Kidney (tissue), 13 donors: ENCODE measurements at regions not wholly inside any gene's neighbourhood (a gene's known extent, or its start where the extent isn't known, plus 50 kb on each side); places are given as distances from the start of the nearest gene placed in this dataset.

Experiments
- DNase-seq, 5 donors: peaks; one replicate each; pipeline ENCODE4 v3.0.0-alpha.2; 2013 to 2020
- FAIRE-seq: peaks from 2 replicates; lab custom pipeline; 2012; peaks lifted over from hg19 to GRCh38; lab: Jason Lieb, UNC
- H3K27ac ChIP-seq, 2 donors: one replicate each; pipeline ENCODE4 v1.7.0; 2013; ENCODE audit warnings: low read depth in 2 of 2, low read length in 2 of 2, inconsistent platforms in 1 of 2
- H3K27me3 ChIP-seq: one replicate; pipeline ENCODE4 v1.7.1; 2013; ENCODE audit warnings: low read length, inconsistent platforms; ENCODE audit not compliant: control insufficient read depth, insufficient read depth
- H3K36me3 ChIP-seq, 3 donors: one replicate each; pipeline versions ENCODE4 v1.7.0 to v1.7.1; 2013; ENCODE audit warnings: low read length in 3 of 3, control low read depth in 1 of 3, inconsistent platforms in 1 of 3; ENCODE audit not compliant: insufficient read depth in 3 of 3, control insufficient read depth in 2 of 3
- H3K4me1 ChIP-seq, 3 donors: one replicate each; pipeline versions ENCODE4 v1.7.0 to v1.7.1; 2013; ENCODE audit warnings: low read length in 3 of 3, inconsistent platforms in 1 of 3, low read depth in 1 of 3; ENCODE audit not compliant: control insufficient read depth in 2 of 3, insufficient read depth in 2 of 3
- H3K4me3 ChIP-seq, 3 donors: one replicate each; pipeline versions ENCODE4 v1.7.0 to v1.8.1; 2013; ENCODE audit warnings: low read length in 3 of 3, control low read depth in 1 of 3, inconsistent platforms in 1 of 3
- H3K9ac ChIP-seq, 3 donors: one replicate each; pipeline versions ENCODE4 v1.7.0 to v1.7.1; 2013; ENCODE audit warnings: low read length in 3 of 3, control low read depth in 1 of 3, inconsistent platforms in 1 of 3
- H3K9me3 ChIP-seq, 3 donors: one replicate each; pipeline versions ENCODE4 v1.7.0 to v1.7.1; 2013; ENCODE audit warnings: low read length in 3 of 3, control low read depth in 1 of 3, inconsistent platforms in 1 of 3; ENCODE audit not compliant: control insufficient read depth in 2 of 3, insufficient read depth in 1 of 3
- intact Hi-C: fragments of 100-400 bp; cut with DNase I; formaldehyde crosslinking; loops from one replicate; pipeline ENCODE4 v1.11.1; 2022
- TF ChIP-seq, protein P1 (sequence below): IDR thresholded peaks from 3 replicates; pipeline ENCODE4 v1.5.1; 2012; ENCODE audit warnings: mild to moderate bottlenecking, moderate library complexity, borderline replicate concordance; ENCODE audit not compliant: insufficient read depth; ENCODE audit errors: extremely low read depth
- donor health status: control.
- donor health status: control.
- donor health status: control.
- donor health status: control.
- donor health status: control.
- donor health status: DM: yes; HTN: yes; CAD: no.
- donor health status: Normal renal cell carcinoma (clear cell type).

- DNase-seq, result peak in 2 of 5 donors; percentile 74 to 83
- intact Hi-C loops, result loop anchor here (10.0 kb wide), 1 partner anchor 672 kb away; no protein-coding TSS in a partner anchor
- Histone ChIP-seq H3K27ac (no peak overlapping the region), H3K4me1 (no peaks in the 10 kb centered on the region), H3K9ac (no peak overlapping the region), H3K9me3 (no peaks in the 10 kb centered on the region), H3K36me3 (no peaks in the 10 kb centered on the region), H3K27me3 (no peaks in the 10 kb centered on the region), H3K4me3 (no peak overlapping the region)
- TF ChIP-seq, protein P1, sequence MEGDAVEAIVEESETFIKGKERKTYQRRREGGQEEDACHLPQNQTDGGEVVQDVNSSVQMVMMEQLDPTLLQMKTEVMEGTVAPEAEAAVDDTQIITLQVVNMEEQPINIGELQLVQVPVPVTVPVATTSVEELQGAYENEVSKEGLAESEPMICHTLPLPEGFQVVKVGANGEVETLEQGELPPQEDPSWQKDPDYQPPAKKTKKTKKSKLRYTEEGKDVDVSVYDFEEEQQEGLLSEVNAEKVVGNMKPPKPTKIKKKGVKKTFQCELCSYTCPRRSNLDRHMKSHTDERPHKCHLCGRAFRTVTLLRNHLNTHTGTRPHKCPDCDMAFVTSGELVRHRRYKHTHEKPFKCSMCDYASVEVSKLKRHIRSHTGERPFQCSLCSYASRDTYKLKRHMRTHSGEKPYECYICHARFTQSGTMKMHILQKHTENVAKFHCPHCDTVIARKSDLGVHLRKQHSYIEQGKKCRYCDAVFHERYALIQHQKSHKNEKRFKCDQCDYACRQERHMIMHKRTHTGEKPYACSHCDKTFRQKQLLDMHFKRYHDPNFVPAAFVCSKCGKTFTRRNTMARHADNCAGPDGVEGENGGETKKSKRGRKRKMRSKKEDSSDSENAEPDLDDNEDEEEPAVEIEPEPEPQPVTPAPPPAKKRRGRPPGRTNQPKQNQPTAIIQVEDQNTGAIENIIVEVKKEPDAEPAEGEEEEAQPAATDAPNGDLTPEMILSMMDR, result peak; percentile 63
- FAIRE-seq, result peak; percentile 86
These were observed 364.8 kb downstream of the SNAPC1 start for GRCh38 chr14:62126879-62127478.

- DNase-seq, result no peak
- intact Hi-C loops, result no loop called here
- FAIRE-seq, result no peak
- TF ChIP-seq, protein P1, result no peak
- no peak overlapping the region for H3K4me3 ChIP-seq
- H3K27me3 ChIP-seq, result no peaks in the 10 kb centered on the region
- no peaks in the 10 kb centered on the region for H3K9me3 ChIP-seq
- no peaks in the 10 kb centered on the region for H3K4me1 ChIP-seq
- no peaks in the 10 kb centered on the region for H3K36me3 ChIP-seq
- no peak overlapping the region for H3K27ac ChIP-seq
- no peak overlapping the region for H3K9ac ChIP-seq
These were observed 368.2 kb downstream of the SNAPC1 start for GRCh38 chr14:62130441-62130840.

DNA sequence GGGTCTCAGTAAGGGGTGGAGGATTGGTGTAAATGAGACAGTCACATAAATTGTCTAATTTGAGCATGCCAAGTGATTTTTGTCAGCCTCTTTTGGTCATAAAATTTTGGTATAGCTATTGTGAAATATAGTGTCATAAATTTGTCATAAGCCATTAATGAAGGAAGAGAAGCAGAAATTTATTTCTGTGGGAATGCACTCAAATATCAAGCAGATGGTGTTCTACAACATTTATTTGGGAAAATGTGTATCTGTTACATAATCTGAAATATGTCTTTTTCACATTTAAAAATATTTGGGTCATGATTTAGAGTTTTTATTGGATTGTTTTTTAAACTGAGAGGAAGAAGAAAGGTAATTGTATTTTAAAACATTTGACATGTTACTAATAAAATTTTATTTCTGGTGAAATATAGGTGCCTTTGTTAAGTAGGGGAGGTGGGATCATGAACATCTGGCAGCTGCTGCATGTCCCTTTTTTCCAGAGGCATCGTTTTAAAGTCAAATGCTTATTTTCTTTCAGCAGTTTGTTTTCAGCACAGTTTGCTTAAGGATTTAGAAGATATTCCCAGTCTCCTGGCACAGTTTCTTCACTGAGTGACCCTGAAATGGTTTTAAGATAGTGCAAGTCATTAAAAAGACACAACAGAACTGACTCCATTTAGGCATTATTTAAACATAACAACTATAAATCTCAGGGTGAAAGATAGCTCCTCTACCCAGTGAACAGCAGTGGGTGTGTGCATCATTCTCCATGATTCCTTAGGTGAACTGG lies 371.7 kb downstream of the SNAPC1 start:
- FAIRE-seq (no peak), DNase-seq (peak in 1 of 5 donors; percentile 29)

More for the DNA sequence above, 371.7 kb downstream of the SNAPC1 start:
- Histone ChIP-seq H3K9me3 (no peaks in the 10 kb centered on the region), H3K27ac (no peak overlapping the region), H3K36me3 (no peaks in the 10 kb centered on the region), H3K4me1 (no peaks in the 10 kb centered on the region), H3K9ac (no peak overlapping the region), H3K27me3 (no peaks in the 10 kb centered on the region), H3K4me3 (no peak overlapping the region)
- intact Hi-C loops, result no loop called here
- TF ChIP-seq, protein P1, result no peak
